HEK293 (cell line): ENCODE measurements at regions not wholly inside any gene's neighbourhood (a gene's known extent, or its start where the extent isn't known, plus 50 kb on each side); places are given as distances from the start of the nearest gene placed in this dataset.

Experiments
- CTCF ChIA-PET: fragments of 350-600 bp; formaldehyde crosslinking; extraction: SDS; loops from one replicate; lab custom pipeline; 2021; ENCODE audit warnings: antibody characterized with exemption; lab: Yijun Ruan, JAX
- POLR2A ChIA-PET: fragments of 300-600 bp; formaldehyde crosslinking; extraction: SDS; loops from one replicate; lab custom pipeline; 2020; ENCODE audit warnings: antibody characterized with exemption, inconsistent platforms; lab: Yijun Ruan, JAX
- H3K27ac ChIP-seq: fragments of 200-500 bp; sonication (Bioruptor generic); 2 replicates; pipeline ENCODE4 v1.5.1; 2014; ENCODE audit warnings: low read depth, low read length, control low read depth, inconsistent platforms; ENCODE audit errors: extremely low read depth
- H3K36me3 ChIP-seq, 2 experiments: fragments of 200-500 bp in 1 of 2; sonication (Bioruptor generic) in 1 of 2; 1 replicate in 1 of 2; 2 replicates in 1 of 2; pipeline ENCODE4 v1.5.1; 2014 to 2017; ENCODE audit warnings: inconsistent platforms in 2 of 2, low read length in 2 of 2; ENCODE audit not compliant: control insufficient read depth in 2 of 2, insufficient read depth in 1 of 2
- H3K4me1 ChIP-seq: fragments of 200-500 bp; sonication (Bioruptor generic); 2 replicates; pipeline ENCODE4 v1.5.1; 2014; ENCODE audit warnings: mild to moderate bottlenecking, low read length, inconsistent platforms; ENCODE audit not compliant: control insufficient read depth, insufficient read depth
- H3K4me3 ChIP-seq: 2 replicates; pipeline ENCODE4 v1.5.1; 2011; ENCODE audit warnings: low read depth, mild to moderate bottlenecking, control low read depth, low read length, moderate library complexity
- H3K9me3 ChIP-seq: fragments of 200-500 bp; sonication (Bioruptor generic); 2 replicates; pipeline ENCODE4 v1.5.1; 2014; ENCODE audit warnings: low read depth, low read length, inconsistent platforms; ENCODE audit not compliant: control insufficient read depth, insufficient read depth
- GFI1B ChIP-seq: fragments of 450-650 bp; formaldehyde crosslinking; IDR thresholded peaks from 2 replicates; pipeline ENCODE4 v1.5.1; 2016; ENCODE audit warnings: missing biosample characterization, missing genetic modification characterization
- GLIS1 ChIP-seq: fragments of 450-650 bp; formaldehyde crosslinking; IDR thresholded peaks from 2 replicates; pipeline ENCODE4 v1.5.1; 2016; ENCODE audit warnings: missing biosample characterization, missing genetic modification characterization
- INSM2 ChIP-seq: fragments of 450-650 bp; formaldehyde crosslinking; IDR thresholded peaks from 2 replicates; pipeline ENCODE4 v1.5.1; 2016; ENCODE audit warnings: missing biosample characterization, missing genetic modification characterization
- SCRT1 ChIP-seq: fragments of 450-650 bp; formaldehyde crosslinking; IDR thresholded peaks from 2 replicates; pipeline ENCODE4 v1.5.1; 2016; ENCODE audit warnings: missing biosample characterization, missing genetic modification characterization, borderline replicate concordance
- SETDB1 ChIP-seq: IDR thresholded peaks from one replicate; pipeline ENCODE4 v1.6.1; 2017; ENCODE audit warnings: mild to moderate bottlenecking, low read length, moderate library complexity, mixed read lengths; ENCODE audit not compliant: insufficient read length
- ZBTB26 ChIP-seq: fragments of 450-650 bp; formaldehyde crosslinking; optimal IDR thresholded peaks from 2 replicates; pipeline ENCODE3; 2016; ENCODE audit warnings: missing biosample characterization, mild to moderate bottlenecking, missing genetic modification characterization
- ZBTB49 ChIP-seq: fragments of 450-650 bp; formaldehyde crosslinking; IDR thresholded peaks from 2 replicates; pipeline ENCODE4 v1.5.1; 2016; ENCODE audit warnings: missing biosample characterization, missing genetic modification characterization, low read depth
- ZNF10 ChIP-seq: fragments of 450-650 bp; formaldehyde crosslinking; IDR thresholded peaks from 2 replicates; pipeline ENCODE4 v1.5.1; 2017; ENCODE audit warnings: missing biosample characterization, missing genetic modification characterization
- ZNF121 ChIP-seq: fragments of 450-650 bp; formaldehyde crosslinking; IDR thresholded peaks from 2 replicates; pipeline ENCODE4 v1.5.1; 2016; ENCODE audit warnings: missing biosample characterization, missing genetic modification characterization
- ZNF148 ChIP-seq: fragments of 450-650 bp; formaldehyde crosslinking; IDR thresholded peaks from 2 replicates; pipeline ENCODE4 v1.5.0; 2017; ENCODE audit warnings: missing biosample characterization, missing genetic modification characterization, borderline replicate concordance
- ZNF23 ChIP-seq: fragments of 450-650 bp; formaldehyde crosslinking; IDR thresholded peaks from 2 replicates; pipeline ENCODE4 v1.5.1; 2016; ENCODE audit warnings: missing biosample characterization, missing genetic modification characterization, borderline replicate concordance
- ZNF354C ChIP-seq: fragments of 450-650 bp; formaldehyde crosslinking; IDR thresholded peaks from 2 replicates; pipeline ENCODE4 v1.5.1; 2016; ENCODE audit warnings: missing biosample characterization, missing genetic modification characterization, low read depth, borderline replicate concordance
- ZNF433 ChIP-seq: fragments of 450-650 bp; formaldehyde crosslinking; IDR thresholded peaks from 2 replicates; pipeline ENCODE4 v1.5.1; 2016; ENCODE audit warnings: missing biosample characterization, missing genetic modification characterization, low read depth
- ZNF449 ChIP-seq: fragments of 450-650 bp; formaldehyde crosslinking; IDR thresholded peaks from 2 replicates; pipeline ENCODE4 v1.5.1; 2017; ENCODE audit warnings: missing biosample characterization, mild to moderate bottlenecking, missing genetic modification characterization, moderate library complexity
- ZNF560 ChIP-seq: fragments of 450-650 bp; formaldehyde crosslinking; IDR thresholded peaks from 2 replicates; pipeline ENCODE4 v1.5.1; 2017; ENCODE audit warnings: missing biosample characterization, missing genetic modification characterization, borderline replicate concordance
- ZNF571 ChIP-seq: fragments of 450-650 bp; formaldehyde crosslinking; IDR thresholded peaks from 2 replicates; pipeline ENCODE4 v1.5.0; 2017; ENCODE audit warnings: missing biosample characterization, missing genetic modification characterization
- ZNF639 ChIP-seq: fragments of 450-650 bp; formaldehyde crosslinking; IDR thresholded peaks from 2 replicates; pipeline ENCODE4 v1.5.1; 2016; ENCODE audit warnings: missing biosample characterization, missing genetic modification characterization
- ZNF660 ChIP-seq: fragments of 450-650 bp; IDR thresholded peaks from 2 replicates; pipeline ENCODE4 v1.5.1; 2018; ENCODE audit warnings: missing biosample characterization, mild to moderate bottlenecking, missing genetic modification characterization
- ZNF692 ChIP-seq: fragments of 450-650 bp; formaldehyde crosslinking; IDR thresholded peaks from 2 replicates; pipeline ENCODE4 v1.5.1; 2016; ENCODE audit warnings: missing biosample characterization, missing genetic modification characterization
- ZNF707 ChIP-seq: fragments of 450-650 bp; formaldehyde crosslinking; IDR thresholded peaks from 2 replicates; pipeline ENCODE4 v1.5.1; 2016; ENCODE audit warnings: missing biosample characterization, missing genetic modification characterization

GRCh38 chr19:31140717-31141116 is 208.5 kb downstream of the TSHZ3 start (continued):
- TF ChIP-seq ZBTB49, result no peak

GRCh38 chr19:31139871-31140505 is 209.2 kb downstream of the TSHZ3 start:
- Histone ChIP-seq H3K4me3 (no peak overlapping the region), H3K9me3 (peaks cover 8% of the 10 kb centered on the region), H3K27ac (no peak overlapping the region), H3K36me3 (no peaks in the 10 kb centered on the region), H3K4me1 (no peaks in the 10 kb centered on the region)
- ChIA-PET CTCF (interaction anchor here (0.9 kb wide), 1 partner anchor 1876 kb away, joined by 4 read pairs; no protein-coding TSS in a partner anchor), POLR2A (no interaction called here)
- TF ChIP-seq ZNF433 (tag by site-specific recombination) (no peak), GFI1B (tag by site-specific recombination) (no peak), ZNF571 (tag by site-specific recombination) (no peak), ZNF560 (tag by site-specific recombination) (no peak), ZNF449 (tag by site-specific recombination) (no peak), INSM2 (tag by site-specific recombination) (no peak), SCRT1 (no peak), ZNF10 (no peak), ZNF660 (no peak), ZNF121 (tag by site-specific recombination) (no peak), GLIS1 (tag by site-specific recombination) (no peak), ZNF639 (tag by site-specific recombination) (no peak), ZNF148 (tag by site-specific recombination) (no peak), ZNF354C (tag by site-specific recombination) (no peak), ZNF692 (tag by site-specific recombination) (no peak), ZNF23 (tag by site-specific recombination) (no peak), SETDB1 (no peak), ZNF707 (tag by site-specific recombination) (no peak), ZBTB26 (tag by site-specific recombination) (no peak)
